ENCODE measurements at regions not wholly inside any gene's neighbourhood (a gene's known extent, or its start where the extent isn't known, plus 50 kb on each side); places are given as distances from the start of the nearest gene placed in this dataset.

GRCh38 chr5:117218789-117219188 lies 644.2 kb upstream of the SEMA6A start:
- DNase-seq (ENCODE audit: low spot score), result no peak

GRCh38 chr5:117212866-117213265 lies 638.2 kb upstream of the SEMA6A start:
- no peak for DNase-seq (ENCODE audit: low spot score)

- no peak for DNase-seq (ENCODE audit: low spot score)
Observed at GRCh38 chr5:117210796-117211195, 636.2 kb upstream of the SEMA6A start.

GRCh38 chr5:117209479-117209878 lies 634.9 kb upstream of the SEMA6A start:
- no peak for DNase-seq (ENCODE audit: low spot score)

- no peak for DNase-seq (ENCODE audit: low spot score)
Observed at GRCh38 chr5:117207088-117207668, 632.6 kb upstream of the SEMA6A start.

GRCh38 chr5:117205894-117206293 lies 631.3 kb upstream of the SEMA6A start:
- DNase-seq (ENCODE audit: low spot score), result no peak

GRCh38 chr5:117204926-117205869 lies 630.6 kb upstream of the SEMA6A start:
- no peak for DNase-seq (ENCODE audit: low spot score)

- no peak for DNase-seq (ENCODE audit: low spot score)
Observed at GRCh38 chr5:117204404-117204803, 629.8 kb upstream of the SEMA6A start.

GRCh38 chr5:117203584-117203983 lies 629.0 kb upstream of the SEMA6A start:
- DNase-seq (ENCODE audit: low spot score), result no peak

GRCh38 chr5:117201001-117201400 lies 626.4 kb upstream of the SEMA6A start:
- no peak for DNase-seq (ENCODE audit: low spot score)

- DNase-seq (ENCODE audit: low spot score), result no peak
Observed at GRCh38 chr5:117195076-117195475, 620.5 kb upstream of the SEMA6A start.

- DNase-seq (ENCODE audit: low spot score), result no peak
Observed at GRCh38 chr5:117191251-117191650, 616.6 kb upstream of the SEMA6A start.

GRCh38 chr5:117189784-117190183 lies 615.2 kb upstream of the SEMA6A start:
- no peak for DNase-seq (ENCODE audit: low spot score)

- no peak for DNase-seq (ENCODE audit: low spot score)
Observed at GRCh38 chr5:117188211-117188610, 613.6 kb upstream of the SEMA6A start.

- no peak for DNase-seq (ENCODE audit: low spot score)
Observed at GRCh38 chr5:117186751-117187150, 612.1 kb upstream of the SEMA6A start.

GRCh38 chr5:117183326-117183725 lies 608.7 kb upstream of the SEMA6A start:
- no peak for DNase-seq (ENCODE audit: low spot score)

GRCh38 chr5:117182104-117182503 lies 607.5 kb upstream of the SEMA6A start:
- no peak for DNase-seq (ENCODE audit: low spot score)

GRCh38 chr5:117177302-117177701 lies 602.7 kb upstream of the SEMA6A start:
- no peak for DNase-seq (ENCODE audit: low spot score)

- no peak for DNase-seq (ENCODE audit: low spot score)
Observed at GRCh38 chr5:117165068-117165467, 590.4 kb upstream of the SEMA6A start.

GRCh38 chr5:117161718-117162335 lies 587.2 kb upstream of the SEMA6A start:
- no peak for DNase-seq (ENCODE audit: low spot score)

GRCh38 chr5:117160391-117160790 lies 585.8 kb upstream of the SEMA6A start:
- no peak for DNase-seq (ENCODE audit: low spot score)

- no peak for DNase-seq (ENCODE audit: low spot score)
Observed at GRCh38 chr5:117149312-117149711, 574.7 kb upstream of the SEMA6A start.

GRCh38 chr5:117144086-117144485 lies 569.5 kb upstream of the SEMA6A start:
- no peak for DNase-seq (ENCODE audit: low spot score)

Measured in RKO (cell line).